ENCODE measurements at regions not wholly inside any gene's neighbourhood (a gene's known extent, or its start where the extent isn't known, plus 50 kb on each side); places are given as distances from the start of the nearest gene placed in this dataset.

DNA sequence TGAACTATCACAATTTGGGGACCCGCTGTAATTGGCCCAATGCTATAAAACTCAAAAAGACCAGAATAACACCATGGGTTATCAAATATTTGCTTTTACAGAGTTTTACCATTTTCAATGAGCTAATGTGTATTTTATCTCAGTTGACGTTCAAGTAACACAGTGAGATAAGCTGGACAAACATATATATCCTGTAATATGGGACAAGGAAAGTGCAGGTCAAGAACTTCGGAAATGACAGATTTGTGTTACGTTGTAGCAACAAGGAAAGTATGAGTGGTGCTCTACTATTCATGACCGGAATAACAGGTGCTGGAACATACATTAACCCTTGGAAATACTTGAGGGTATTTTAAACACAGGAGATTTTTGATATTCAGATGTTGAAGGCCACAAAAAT, 566.4 kb upstream of the FLRT2 start:
- no peak for DNase-seq (ENCODE audit: low spot score in 2 of 2)
- WGBS = 92% methylated on average over 5 of the region's 5 CpGs
- TF ChIP-seq, protein P1, sequence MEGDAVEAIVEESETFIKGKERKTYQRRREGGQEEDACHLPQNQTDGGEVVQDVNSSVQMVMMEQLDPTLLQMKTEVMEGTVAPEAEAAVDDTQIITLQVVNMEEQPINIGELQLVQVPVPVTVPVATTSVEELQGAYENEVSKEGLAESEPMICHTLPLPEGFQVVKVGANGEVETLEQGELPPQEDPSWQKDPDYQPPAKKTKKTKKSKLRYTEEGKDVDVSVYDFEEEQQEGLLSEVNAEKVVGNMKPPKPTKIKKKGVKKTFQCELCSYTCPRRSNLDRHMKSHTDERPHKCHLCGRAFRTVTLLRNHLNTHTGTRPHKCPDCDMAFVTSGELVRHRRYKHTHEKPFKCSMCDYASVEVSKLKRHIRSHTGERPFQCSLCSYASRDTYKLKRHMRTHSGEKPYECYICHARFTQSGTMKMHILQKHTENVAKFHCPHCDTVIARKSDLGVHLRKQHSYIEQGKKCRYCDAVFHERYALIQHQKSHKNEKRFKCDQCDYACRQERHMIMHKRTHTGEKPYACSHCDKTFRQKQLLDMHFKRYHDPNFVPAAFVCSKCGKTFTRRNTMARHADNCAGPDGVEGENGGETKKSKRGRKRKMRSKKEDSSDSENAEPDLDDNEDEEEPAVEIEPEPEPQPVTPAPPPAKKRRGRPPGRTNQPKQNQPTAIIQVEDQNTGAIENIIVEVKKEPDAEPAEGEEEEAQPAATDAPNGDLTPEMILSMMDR (IDR thresholded peaks at IDR 0.05) = no peak
- TF ChIP-seq EP300 (IDR thresholded peaks at IDR 0.05) (no peak), POLR2AphosphoS5 (IDR thresholded peaks at IDR 0.05) (no peak), POLR2A (IDR thresholded peaks at IDR 0.05) (no peak)

GRCh38 chr14:84965279-84965678, 564.7 kb upstream of the FLRT2 start:
- Histone ChIP-seq H3K9me3 (no peaks in the 10 kb centered on the region), H3K4me1 (no peaks in the 10 kb centered on the region), H3K36me3 (no peaks in the 10 kb centered on the region), H3K27me3 (no peaks in the 10 kb centered on the region), H3K4me3 (no peak overlapping the region), H3K27ac (no peak overlapping the region)
- TF ChIP-seq POLR2AphosphoS5 (IDR thresholded peaks at IDR 0.05) (no peak), EP300 (IDR thresholded peaks at IDR 0.05) (no peak), POLR2A (IDR thresholded peaks at IDR 0.05) (no peak)
- TF ChIP-seq, protein P1 (IDR thresholded peaks at IDR 0.05) = no peak
- 88% methylated on average over 4 of the region's 4 CpGs for WGBS
- no peak for DNase-seq (ENCODE audit: low spot score in 2 of 2)

More for the DNA sequence above, 566.4 kb upstream of the FLRT2 start:
- Histone ChIP-seq H3K36me3 (no peaks in the 10 kb centered on the region), H3K9me3 (no peaks in the 10 kb centered on the region), H3K4me3 (no peak overlapping the region), H3K27ac (no peak overlapping the region), H3K27me3 (no peaks in the 10 kb centered on the region), H3K4me1 (no peaks in the 10 kb centered on the region)

GRCh38 chr14:84969501-84969900, 560.4 kb upstream of the FLRT2 start:
- no peak for DNase-seq (ENCODE audit: low spot score in 2 of 2)
- H3K4me3 ChIP-seq = no peak overlapping the region
- H3K36me3 ChIP-seq = no peaks in the 10 kb centered on the region
- H3K27ac ChIP-seq = no peak overlapping the region
- H3K27me3 ChIP-seq = no peaks in the 10 kb centered on the region
- TF ChIP-seq EP300 (IDR thresholded peaks at IDR 0.05) = no peak
- TF ChIP-seq, protein P1 (IDR thresholded peaks at IDR 0.05) = no peak
- no peak for TF ChIP-seq POLR2A (IDR thresholded peaks at IDR 0.05)
- TF ChIP-seq POLR2AphosphoS5 (IDR thresholded peaks at IDR 0.05) = no peak
- 43% methylated on average over 4 of the region's 4 CpGs for WGBS
- no peaks in the 10 kb centered on the region for H3K9me3 ChIP-seq
- no peaks in the 10 kb centered on the region for H3K4me1 ChIP-seq

GRCh38 chr14:84975241-84975902, 554.6 kb upstream of the FLRT2 start:
- WGBS = 43% methylated on average over 2 of the region's 2 CpGs
- Histone ChIP-seq H3K36me3 (no peaks in the 10 kb centered on the region), H3K4me1 (no peaks in the 10 kb centered on the region), H3K27ac (no peak overlapping the region), H3K4me3 (no peak overlapping the region), H3K27me3 (no peaks in the 10 kb centered on the region), H3K9me3 (no peaks in the 10 kb centered on the region)
- TF ChIP-seq EP300 (IDR thresholded peaks at IDR 0.05) = no peak
- TF ChIP-seq POLR2AphosphoS5 (IDR thresholded peaks at IDR 0.05) = no peak
- TF ChIP-seq, protein P1 (IDR thresholded peaks at IDR 0.05) = no peak
- TF ChIP-seq POLR2A (IDR thresholded peaks at IDR 0.05) = no peak
- no peak for DNase-seq (ENCODE audit: low spot score in 2 of 2)

DNA sequence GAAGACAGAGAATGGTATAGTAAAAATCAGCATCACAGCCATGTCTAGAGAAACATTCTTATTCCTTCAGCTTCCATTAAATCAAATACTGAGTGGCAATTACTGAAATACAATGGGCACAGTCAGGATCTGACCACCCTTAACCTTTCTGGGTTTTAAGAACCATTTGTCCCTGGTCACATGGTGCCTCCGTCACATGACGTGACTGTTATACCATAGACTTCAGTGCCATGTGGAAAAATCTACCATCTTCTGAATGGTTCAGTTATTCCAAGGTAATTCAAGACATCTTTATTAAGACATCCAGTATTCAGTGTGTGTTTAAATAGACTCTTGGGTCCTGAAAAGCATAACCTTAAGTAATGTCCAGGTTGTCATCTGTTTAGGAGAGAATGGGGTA, 553.1 kb upstream of the FLRT2 start:
- Histone ChIP-seq H3K4me3 (no peak overlapping the region), H3K4me1 (no peaks in the 10 kb centered on the region), H3K27ac (no peak overlapping the region), H3K9me3 (no peaks in the 10 kb centered on the region), H3K36me3 (no peaks in the 10 kb centered on the region), H3K27me3 (no peaks in the 10 kb centered on the region)
- 98% methylated on average over 2 of the region's 2 CpGs for WGBS
- no peak for DNase-seq (ENCODE audit: low spot score in 2 of 2)
- TF ChIP-seq POLR2A (IDR thresholded peaks at IDR 0.05) (no peak), POLR2AphosphoS5 (IDR thresholded peaks at IDR 0.05) (no peak), EP300 (IDR thresholded peaks at IDR 0.05) (no peak)
- TF ChIP-seq, protein P1 (IDR thresholded peaks at IDR 0.05) = no peak
